ENCODE measurements at regions not wholly inside any gene's neighbourhood (a gene's known extent, or its start where the extent isn't known, plus 50 kb on each side); places are given as distances from the start of the nearest gene placed in this dataset.
"Not testable (repeated sequence)": the region's sequence is repeated elsewhere in the genome, so short reads cannot be mapped to it uniquely, and the experiment has no call there.

DNA sequence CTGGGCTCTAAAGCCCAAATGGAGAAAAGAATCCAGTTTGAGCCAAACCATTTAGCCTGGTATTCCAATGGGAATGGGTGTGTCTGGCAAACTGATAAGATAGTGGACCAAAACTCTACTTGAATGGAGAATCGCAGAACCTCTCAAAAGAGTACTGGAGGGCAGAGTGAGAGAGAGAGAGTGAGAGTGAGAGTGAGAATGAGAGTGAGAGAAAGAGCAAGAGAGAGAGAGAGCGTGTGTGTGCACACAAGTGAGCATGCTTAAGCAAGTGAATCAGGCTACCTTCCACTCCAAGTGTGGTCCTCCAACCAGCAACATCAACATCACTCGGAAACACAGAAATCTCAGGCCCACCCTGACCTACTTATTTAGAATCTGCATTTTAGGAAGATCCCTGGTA lies 58.8 kb downstream of the UQCRFS1 start:
- no peak for DNase-seq

- DNase-seq, result no peak
Measured at GRCh38 chr19:29145756-29146155, 67.2 kb downstream of the UQCRFS1 start.

- no peak for DNase-seq
Measured at GRCh38 chr19:29143183-29143582, 69.8 kb downstream of the UQCRFS1 start.

GRCh38 chr19:29139227-29139626 lies 73.7 kb downstream of the UQCRFS1 start:
- DNase-seq, result no peak

GRCh38 chr19:29138206-29138605 lies 74.7 kb downstream of the UQCRFS1 start:
- not testable (repeated sequence) for DNase-seq

DNA sequence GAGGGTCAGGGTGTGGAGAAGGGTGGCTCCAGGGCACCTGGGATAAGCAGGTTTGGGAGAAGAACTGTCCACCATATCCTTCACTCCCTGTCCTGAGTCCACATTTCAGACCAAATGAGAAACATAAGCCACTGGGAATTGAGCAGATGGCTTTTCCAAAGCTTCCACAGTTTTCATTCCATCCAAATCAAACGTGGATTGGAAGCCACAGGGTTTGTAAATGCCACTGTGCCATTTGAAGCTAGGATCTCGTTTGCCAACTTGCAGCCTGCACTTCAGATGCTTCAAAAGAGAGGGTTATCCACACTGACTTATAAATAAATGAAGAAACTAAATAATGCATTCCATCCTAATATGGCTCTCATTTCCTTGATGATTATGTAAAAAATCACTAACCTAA lies 81.5 kb downstream of the UQCRFS1 start:
- no peak for DNase-seq

DNA sequence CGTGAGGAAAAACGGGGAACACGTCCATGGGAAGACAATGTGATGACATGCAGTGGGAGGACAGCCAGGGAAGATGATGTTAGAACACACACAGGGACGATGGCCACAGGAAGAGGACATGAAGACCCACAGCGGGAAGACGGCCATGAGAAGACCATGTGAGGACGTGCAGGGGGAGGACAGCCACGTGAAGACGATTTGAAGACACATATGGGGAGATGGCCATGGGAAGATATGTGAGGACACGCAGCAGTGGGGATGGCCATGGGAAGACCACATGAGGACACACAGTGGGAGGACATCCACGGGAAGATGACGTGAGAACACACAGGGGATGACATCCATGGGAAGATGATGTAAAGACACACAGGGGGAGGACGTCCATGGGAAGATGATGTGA lies 83.8 kb downstream of the UQCRFS1 start:
- DNase-seq, result no peak

DNA sequence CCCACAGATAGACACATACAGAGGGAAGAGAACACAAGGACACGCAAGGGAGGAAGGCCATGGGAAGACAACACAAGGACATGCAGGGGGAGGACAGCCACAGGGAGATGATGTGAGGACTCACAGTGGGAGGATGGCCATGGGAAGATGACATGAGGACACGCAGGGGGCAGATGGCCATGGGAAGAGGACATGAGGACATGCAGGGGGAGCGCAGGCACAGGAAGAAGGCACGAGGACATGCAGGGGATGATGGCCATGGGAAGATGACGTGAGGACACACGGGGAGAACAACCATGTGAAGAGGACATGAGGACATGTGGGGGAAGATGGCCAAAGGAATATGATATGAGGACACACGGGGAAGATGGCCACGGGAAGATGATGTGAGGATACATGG lies 84.7 kb downstream of the UQCRFS1 start:
- no peak for DNase-seq

- DNase-seq, result no peak
Measured at GRCh38 chr19:29122185-29122584, 90.8 kb downstream of the UQCRFS1 start.

DNA sequence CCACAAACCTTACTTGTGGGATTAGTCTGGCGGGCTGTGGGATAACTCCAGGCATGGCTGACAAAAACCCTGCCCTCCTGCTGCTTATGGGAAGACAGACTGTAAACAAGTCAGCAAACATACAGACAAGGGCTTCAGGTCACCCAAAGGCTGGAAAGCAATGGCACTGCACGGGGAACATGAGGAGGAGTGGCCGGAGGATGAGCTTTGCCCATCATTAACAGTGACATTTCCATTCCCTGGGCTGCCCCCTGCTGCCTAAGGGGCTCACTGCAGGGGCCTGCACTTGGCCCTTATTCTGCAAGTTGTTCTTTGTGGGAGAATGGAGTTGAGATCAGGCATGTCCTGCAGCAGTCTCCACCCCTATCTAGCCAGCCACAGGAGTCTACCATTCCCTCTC lies 91.3 kb downstream of the UQCRFS1 start:
- no peak for DNase-seq

GRCh38 chr19:29120466-29120865 lies 92.5 kb downstream of the UQCRFS1 start:
- no peak for DNase-seq

- no peak for DNase-seq
Measured at GRCh38 chr19:29119590-29119989, 93.4 kb downstream of the UQCRFS1 start.

GRCh38 chr19:29118389-29118788 lies 94.6 kb downstream of the UQCRFS1 start:
- DNase-seq, result no peak

- no peak for DNase-seq
Measured at GRCh38 chr19:29117926-29118325, 95.0 kb downstream of the UQCRFS1 start.

DNA sequence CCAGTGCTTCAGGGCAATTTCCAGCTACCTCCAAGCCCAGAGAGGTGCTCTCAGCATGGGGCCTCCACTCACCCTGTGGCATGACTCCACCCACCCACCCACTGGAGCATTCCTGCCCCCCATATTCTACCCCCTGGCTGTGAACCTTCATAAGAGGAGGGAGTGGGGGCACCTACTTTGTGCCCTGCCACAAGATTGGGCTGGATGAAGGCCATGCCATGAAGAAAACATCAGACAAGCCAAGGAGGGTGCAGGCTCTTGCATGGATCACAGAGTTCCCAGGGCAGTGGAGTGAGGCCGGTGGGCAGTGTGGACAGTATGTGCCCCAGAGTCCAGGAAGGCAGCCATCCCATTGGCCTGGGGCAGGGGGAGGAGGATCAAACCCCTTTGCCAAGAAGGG lies 97.8 kb downstream of the UQCRFS1 start:
- DNase-seq, result no peak

GRCh38 chr19:29113838-29114237 lies 99.1 kb downstream of the UQCRFS1 start:
- DNase-seq, result no peak

GRCh38 chr19:29111576-29111975 lies 101.4 kb downstream of the UQCRFS1 start:
- DNase-seq, result no peak

- no peak for DNase-seq
Measured at GRCh38 chr19:29107831-29108230, 105.1 kb downstream of the UQCRFS1 start.

DNA sequence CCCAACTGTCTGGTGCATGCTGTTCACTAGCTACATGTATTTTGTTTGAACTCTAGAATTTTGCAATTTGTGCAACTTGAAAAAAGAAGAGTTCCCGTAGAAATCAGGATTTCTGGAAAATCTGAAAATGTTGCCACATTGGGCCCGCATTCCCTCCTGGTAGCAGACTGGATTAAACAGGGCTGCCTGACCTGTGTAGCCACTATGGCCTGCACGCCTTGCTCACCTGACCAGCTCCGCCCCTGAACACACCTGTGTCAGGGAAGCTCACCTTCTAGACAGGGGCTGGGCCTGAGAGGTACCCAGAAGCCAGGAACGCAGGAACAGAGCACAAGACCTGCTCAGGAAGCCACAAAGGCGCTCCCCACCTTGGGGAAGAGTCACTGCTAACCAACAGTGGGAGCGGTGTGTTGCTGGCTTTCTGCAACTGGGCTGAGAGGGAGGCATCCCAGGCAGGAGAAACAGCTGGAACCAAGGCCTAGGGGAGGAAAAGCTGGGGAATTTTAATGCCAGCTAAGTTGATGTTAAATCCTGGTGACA lies 106.5 kb downstream of the UQCRFS1 start:
- no peak for DNase-seq

DNA sequence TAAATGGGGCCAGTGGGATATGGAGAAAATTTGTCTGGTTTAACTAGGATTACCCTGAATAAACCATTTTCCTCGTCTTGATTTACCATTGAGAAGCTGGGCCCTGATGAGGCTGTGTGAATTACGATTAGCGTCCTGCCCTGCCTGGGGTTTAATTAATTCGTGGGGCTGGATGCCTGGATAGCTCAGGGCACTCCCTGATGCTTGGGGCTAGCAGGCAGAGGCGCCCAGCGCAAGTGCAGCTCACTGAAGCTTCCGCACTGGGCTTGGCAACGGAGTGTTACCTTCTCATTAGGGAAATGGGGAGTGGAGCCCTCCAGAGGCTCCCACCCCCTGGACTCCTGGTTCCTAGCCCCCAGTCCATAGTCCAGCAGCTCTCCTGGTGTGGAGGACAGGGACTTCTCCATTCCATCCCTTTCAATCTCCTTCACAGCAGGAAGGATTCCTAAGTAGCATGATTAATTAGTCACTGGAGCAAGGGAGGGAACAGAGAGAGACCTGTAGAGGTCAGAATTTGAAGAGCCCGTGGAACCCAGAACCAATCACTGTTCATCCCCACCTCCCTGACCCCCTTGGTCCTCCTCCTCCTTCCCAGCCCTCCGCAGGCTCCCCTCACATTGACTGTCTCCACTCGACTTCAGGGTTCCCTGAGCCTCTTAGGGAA lies 107.2 kb downstream of the UQCRFS1 start:
- DNase-seq, result no peak

DNA sequence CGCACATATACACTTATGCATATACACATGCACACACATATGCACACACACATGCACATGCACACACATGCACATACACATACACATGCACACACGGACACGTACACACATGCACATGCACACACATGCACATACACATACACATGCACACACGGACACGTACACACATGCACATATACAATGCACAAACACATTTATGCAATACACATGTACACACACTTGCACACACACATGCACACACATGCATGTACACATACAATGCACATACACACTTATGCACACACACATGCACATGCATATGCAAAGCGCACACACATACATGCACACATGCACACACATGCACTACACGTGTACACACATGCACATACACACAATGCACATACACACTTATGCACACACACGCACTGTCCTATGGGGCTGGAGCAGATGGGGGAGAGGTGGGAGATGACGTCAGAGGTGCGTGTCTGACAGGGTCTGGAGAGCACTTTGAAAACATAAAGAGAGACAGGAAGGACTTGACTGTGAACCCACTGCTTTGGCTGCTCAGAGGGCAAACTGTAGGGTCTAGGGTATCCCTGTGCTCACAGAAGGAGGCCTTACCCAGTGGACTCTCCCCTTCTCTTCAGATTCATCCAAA lies 108.2 kb downstream of the UQCRFS1 start:
- no peak for DNase-seq

GRCh38 chr19:29098863-29099481 lies 114.0 kb downstream of the UQCRFS1 start:
- DNase-seq, result no peak

GRCh38 chr19:29098091-29098490 lies 114.9 kb downstream of the UQCRFS1 start:
- DNase-seq, result no peak

- no peak for DNase-seq
Measured at GRCh38 chr19:29096896-29097295, 116.1 kb downstream of the UQCRFS1 start.

All from NCI-H2081 treated with DMSO at 0.1 percent for 48 hours (cell line).